HUES64 (cell line): ENCODE measurements at regions not wholly inside any gene's neighbourhood (a gene's known extent, or its start where the extent isn't known, plus 50 kb on each side); places are given as distances from the start of the nearest gene placed in this dataset.

ENCODE experiments used
- H3K27ac ChIP-seq: 2 replicates; pipeline ENCODE4 v1.7.0; 2013; ENCODE audit warnings: low read depth, low read length, inconsistent platforms
- H3K27me3 ChIP-seq: 2 replicates; pipeline ENCODE4 v1.6.1; 2013; ENCODE audit warnings: mild to moderate bottlenecking, low read length; ENCODE audit not compliant: insufficient read depth
- H3K36me3 ChIP-seq: 2 replicates; pipeline ENCODE4 v1.6.1; 2013; ENCODE audit warnings: mild to moderate bottlenecking, low read length; ENCODE audit not compliant: insufficient read depth
- H3K4me1 ChIP-seq: 2 replicates; pipeline ENCODE4 v1.6.1; 2013; ENCODE audit warnings: mild to moderate bottlenecking, low read length, moderate library complexity; ENCODE audit not compliant: insufficient read depth
- H3K4me3 ChIP-seq: 2 replicates; pipeline ENCODE4 v1.5.1; 2013; ENCODE audit warnings: mild to moderate bottlenecking, low read length, moderate library complexity
- H3K9ac ChIP-seq: 2 replicates; pipeline ENCODE4 v1.6.1; 2013; ENCODE audit warnings: mild to moderate bottlenecking, low read depth, low read length
- H3K9me3 ChIP-seq: 2 replicates; pipeline ENCODE4 v1.6.1; 2013; ENCODE audit warnings: low read depth, low read length; ENCODE audit not compliant: insufficient read depth
- WGBS: fragments of 150-250, 120-280 bp; methylation state at CpG from one replicate; pipeline ENCODE4 v1.1.7; 2013; ENCODE audit warnings: missing lambda C conversion rate; 5-methylcytosine and 5-hydroxymethylcytosine counted together

DNA sequence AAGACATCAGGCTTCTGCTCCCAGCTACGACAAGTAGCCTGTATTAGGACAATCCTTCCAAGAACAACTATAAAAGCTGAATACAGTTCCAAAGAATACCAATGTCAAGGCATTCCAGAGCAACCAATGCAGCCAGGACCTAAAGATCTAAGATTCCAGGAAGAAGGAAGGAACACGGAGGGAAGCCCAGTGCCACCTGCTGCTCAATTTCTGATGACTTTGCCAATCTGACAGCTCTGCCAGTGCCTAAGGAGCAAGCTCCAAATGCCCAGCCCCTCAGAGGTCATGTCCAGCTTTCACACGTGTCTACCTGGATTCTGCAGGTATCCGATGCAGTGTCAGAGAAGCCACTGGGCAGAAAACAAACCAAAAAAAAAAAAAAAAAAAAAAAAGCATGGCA, 164.4 kb downstream of the IRS2 start:
- Histone ChIP-seq H3K27me3 (no peaks in the 10 kb centered on the region), H3K36me3 (no peaks in the 10 kb centered on the region), H3K9me3 (no peaks in the 10 kb centered on the region), H3K4me1 (peaks cover 4% of the 10 kb centered on the region; the same call in 1 of the 2 replicates), H3K27ac (no peak overlapping the region), H3K4me3 (no peak overlapping the region), H3K9ac (no peak overlapping the region)
- WGBS: 93% methylated on average over 4 of the region's 4 CpGs

GRCh38 chr13:109615721-109616420, 170.5 kb downstream of the IRS2 start:
- H3K4me3 ChIP-seq: no peak overlapping the region
- H3K27ac ChIP-seq: no peak overlapping the region
- WGBS: 95% methylated on average over 7 of the region's 8 CpGs
- H3K27me3 ChIP-seq: no peaks in the 10 kb centered on the region
- no peaks in the 10 kb centered on the region for H3K9me3 ChIP-seq
- H3K4me1 ChIP-seq: no peaks in the 10 kb centered on the region
- H3K9ac ChIP-seq: no peak overlapping the region
- H3K36me3 ChIP-seq: no peaks in the 10 kb centered on the region

- Histone ChIP-seq H3K4me1 (no peaks in the 10 kb centered on the region), H3K27me3 (no peaks in the 10 kb centered on the region), H3K9me3 (no peaks in the 10 kb centered on the region), H3K4me3 (no peak overlapping the region), H3K9ac (no peak overlapping the region), H3K27ac (no peak overlapping the region), H3K36me3 (no peaks in the 10 kb centered on the region)
- WGBS: 93% methylated on average over 3 of the region's 3 CpGs
Measured at GRCh38 chr13:109611912-109612691, 174.3 kb downstream of the IRS2 start.

DNA sequence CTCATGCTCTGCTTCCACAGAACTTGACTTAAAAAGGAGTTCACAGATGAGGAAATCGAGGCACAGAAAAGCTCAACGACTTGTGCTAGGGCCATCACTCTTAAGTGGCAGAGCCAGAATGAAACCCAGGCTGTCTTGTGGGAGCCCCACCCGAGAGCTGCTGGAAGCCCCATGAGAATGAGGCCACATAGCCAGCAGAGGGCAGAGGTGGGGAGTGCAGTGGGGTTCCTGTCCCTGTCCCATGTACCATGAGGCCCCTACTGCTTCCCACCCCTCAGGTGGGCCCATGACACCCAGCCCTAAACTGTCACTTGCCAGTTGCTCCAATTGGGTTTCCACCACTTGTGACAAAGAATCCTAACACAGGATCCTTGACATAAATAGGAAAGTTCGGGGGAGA, 175.9 kb downstream of the IRS2 start:
- Histone ChIP-seq H3K4me3 (no peak overlapping the region), H3K9ac (no peak overlapping the region), H3K4me1 (no peaks in the 10 kb centered on the region), H3K9me3 (no peaks in the 10 kb centered on the region), H3K27ac (no peak overlapping the region), H3K27me3 (no peaks in the 10 kb centered on the region), H3K36me3 (no peaks in the 10 kb centered on the region)
- 80% methylated on average over 4 of the region's 4 CpGs for WGBS

- no peak overlapping the region for H3K4me3 ChIP-seq
- no peaks in the 10 kb centered on the region for H3K36me3 ChIP-seq
- WGBS: 93% methylated on average over 3 of the region's 3 CpGs
- no peak overlapping the region for H3K9ac ChIP-seq
- H3K27me3 ChIP-seq: no peaks in the 10 kb centered on the region
- H3K27ac ChIP-seq: no peak overlapping the region
- no peaks in the 10 kb centered on the region for H3K9me3 ChIP-seq
- H3K4me1 ChIP-seq: no peaks in the 10 kb centered on the region
Measured at GRCh38 chr13:109608503-109608902, 177.9 kb downstream of the IRS2 start.

DNA sequence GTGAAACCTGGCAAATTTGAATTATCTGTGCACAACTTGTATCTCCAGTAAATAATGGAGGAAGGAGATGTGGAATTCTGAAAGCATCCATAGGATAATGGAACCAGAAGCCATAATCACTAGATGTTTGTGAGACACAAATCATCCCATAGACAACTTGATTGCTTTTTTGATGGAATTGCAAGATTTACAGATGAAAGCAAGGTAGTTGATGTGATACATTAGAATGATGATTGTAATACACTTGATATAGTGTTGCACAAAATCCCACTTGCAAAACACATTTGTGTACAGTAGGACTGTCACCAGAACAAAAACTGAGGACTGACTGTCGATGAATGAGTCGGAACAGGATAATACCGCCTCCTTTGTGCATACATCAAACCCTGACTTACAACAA, 178.3 kb downstream of the IRS2 start:
- H3K36me3 ChIP-seq: no peaks in the 10 kb centered on the region
- no peaks in the 10 kb centered on the region for H3K9me3 ChIP-seq
- 91% methylated on average over 3 of the region's 3 CpGs for WGBS

DNA sequence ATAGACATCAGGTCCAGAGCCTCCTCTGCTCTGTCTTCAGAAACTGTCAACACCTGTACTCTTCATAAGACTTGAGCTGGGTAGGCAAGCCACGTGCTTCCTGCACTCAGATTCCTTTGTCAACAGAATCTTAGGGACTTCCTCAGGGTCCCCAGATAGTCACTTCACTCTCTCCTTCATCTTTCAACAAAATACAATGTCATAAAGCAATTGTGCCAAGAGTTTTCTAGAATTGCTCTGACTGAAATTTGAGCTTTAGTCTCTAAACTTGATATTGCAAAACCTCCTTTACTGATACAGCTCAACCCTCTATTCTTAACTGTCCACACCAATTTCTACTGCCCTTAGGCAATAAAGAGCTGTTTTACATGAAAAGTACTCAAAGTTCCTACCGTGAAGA, 179.9 kb downstream of the IRS2 start:
- H3K27ac ChIP-seq: no peak overlapping the region
- no peaks in the 10 kb centered on the region for H3K27me3 ChIP-seq
- no peak overlapping the region for H3K9ac ChIP-seq
- no peaks in the 10 kb centered on the region for H3K36me3 ChIP-seq
- H3K4me1 ChIP-seq: no peaks in the 10 kb centered on the region
- 62% methylated on average over 1 of the region's 2 CpGs for WGBS
- H3K9me3 ChIP-seq: no peaks in the 10 kb centered on the region
- H3K4me3 ChIP-seq: no peak overlapping the region

More for the DNA sequence above, 178.3 kb downstream of the IRS2 start:
- no peak overlapping the region for H3K9ac ChIP-seq
- no peak overlapping the region for H3K4me3 ChIP-seq
- no peaks in the 10 kb centered on the region for H3K4me1 ChIP-seq
- H3K27ac ChIP-seq: no peak overlapping the region
- H3K27me3 ChIP-seq: no peaks in the 10 kb centered on the region

DNA sequence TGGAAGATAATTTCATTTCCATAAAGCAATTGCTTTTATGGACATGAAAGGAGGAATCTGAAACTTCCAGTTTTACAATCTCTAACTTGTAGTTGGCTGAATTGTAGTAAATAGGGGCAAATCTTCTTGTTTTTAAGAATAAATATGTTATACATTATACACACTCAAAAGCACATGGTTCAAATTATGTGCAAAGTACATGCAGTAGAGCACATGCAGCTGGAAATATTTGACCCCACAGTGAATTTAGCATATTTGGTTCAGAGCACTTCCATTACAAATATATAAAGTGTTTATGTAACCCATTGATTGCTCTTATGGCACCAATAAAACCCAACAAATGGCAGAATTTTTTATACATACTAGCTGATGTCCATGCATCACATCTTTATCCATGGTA, 180.5 kb downstream of the IRS2 start:
- no peak overlapping the region for H3K9ac ChIP-seq
- H3K4me3 ChIP-seq: no peak overlapping the region
- no peaks in the 10 kb centered on the region for H3K27me3 ChIP-seq
- no peak overlapping the region for H3K27ac ChIP-seq
- H3K9me3 ChIP-seq: no peaks in the 10 kb centered on the region
- H3K36me3 ChIP-seq: no peaks in the 10 kb centered on the region
- no peaks in the 10 kb centered on the region for H3K4me1 ChIP-seq

DNA sequence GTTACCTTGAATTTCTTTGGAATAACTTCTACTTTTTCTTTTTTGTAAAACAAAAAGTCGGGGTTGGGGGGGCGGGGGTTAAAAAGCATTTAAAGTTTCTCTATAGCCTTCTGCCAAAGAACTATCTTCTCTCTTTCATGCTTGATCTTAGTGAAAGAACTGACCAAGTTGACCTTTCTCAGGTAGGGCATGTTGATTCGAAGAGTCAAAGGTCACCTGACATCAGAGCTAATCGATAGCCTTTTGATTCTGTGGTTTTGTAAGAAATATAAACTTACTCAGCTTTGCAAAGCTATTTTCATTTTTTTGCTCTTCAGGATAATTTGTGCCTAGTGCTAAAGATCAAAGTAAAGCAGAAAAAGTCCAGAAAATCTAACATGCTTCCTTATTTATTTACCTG, 181.5 kb downstream of the IRS2 start:
- H3K27ac ChIP-seq: no peak overlapping the region
- H3K4me1 ChIP-seq: no peaks in the 10 kb centered on the region
- H3K4me3 ChIP-seq: no peak overlapping the region
- no peaks in the 10 kb centered on the region for H3K9me3 ChIP-seq
- H3K27me3 ChIP-seq: no peaks in the 10 kb centered on the region
- no peaks in the 10 kb centered on the region for H3K36me3 ChIP-seq
- H3K9ac ChIP-seq: no peak overlapping the region
- 100% methylated on average over 2 of the region's 4 CpGs for WGBS

DNA sequence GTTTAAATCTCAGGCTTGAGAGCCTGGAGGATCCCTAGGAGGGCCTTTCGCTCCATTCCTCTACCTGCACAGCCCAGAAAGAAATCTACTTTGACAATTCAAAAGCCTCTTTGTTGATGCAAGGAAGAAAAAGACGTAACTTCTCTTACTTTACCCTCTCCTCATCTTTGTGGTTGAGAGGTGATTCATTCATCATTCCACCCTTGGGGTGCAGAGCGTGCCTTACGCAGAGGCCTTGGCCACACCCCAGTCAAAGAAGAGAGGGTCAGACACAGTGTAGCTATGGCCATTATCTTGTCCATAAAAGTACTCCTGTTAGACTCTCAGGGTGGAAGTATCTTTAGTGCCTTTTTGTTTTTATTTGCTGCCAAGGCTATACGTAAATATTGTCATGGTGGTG, 184.0 kb downstream of the IRS2 start:
- Histone ChIP-seq H3K9me3 (no peaks in the 10 kb centered on the region), H3K27ac (no peak overlapping the region), H3K4me1 (no peaks in the 10 kb centered on the region), H3K36me3 (no peaks in the 10 kb centered on the region), H3K27me3 (no peaks in the 10 kb centered on the region), H3K4me3 (no peak overlapping the region), H3K9ac (no peak overlapping the region)
- WGBS: 98% methylated on average over 4 of the region's 5 CpGs

GRCh38 chr13:109599901-109600657, 186.3 kb downstream of the IRS2 start:
- Histone ChIP-seq H3K36me3 (no peaks in the 10 kb centered on the region), H3K4me3 (no peak overlapping the region), H3K9me3 (no peaks in the 10 kb centered on the region), H3K9ac (no peak overlapping the region), H3K27me3 (no peaks in the 10 kb centered on the region), H3K27ac (no peak overlapping the region), H3K4me1 (no peaks in the 10 kb centered on the region)
- WGBS: 95% methylated on average over 10 of the region's 11 CpGs
